ENCODE measurements at regions not wholly inside any gene's neighbourhood (a gene's known extent, or its start where the extent isn't known, plus 50 kb on each side); places are given as distances from the start of the nearest gene placed in this dataset.
"Not testable (repeated sequence)": the region's sequence is repeated elsewhere in the genome, so short reads cannot be mapped to it uniquely, and the experiment has no call there.

DNA sequence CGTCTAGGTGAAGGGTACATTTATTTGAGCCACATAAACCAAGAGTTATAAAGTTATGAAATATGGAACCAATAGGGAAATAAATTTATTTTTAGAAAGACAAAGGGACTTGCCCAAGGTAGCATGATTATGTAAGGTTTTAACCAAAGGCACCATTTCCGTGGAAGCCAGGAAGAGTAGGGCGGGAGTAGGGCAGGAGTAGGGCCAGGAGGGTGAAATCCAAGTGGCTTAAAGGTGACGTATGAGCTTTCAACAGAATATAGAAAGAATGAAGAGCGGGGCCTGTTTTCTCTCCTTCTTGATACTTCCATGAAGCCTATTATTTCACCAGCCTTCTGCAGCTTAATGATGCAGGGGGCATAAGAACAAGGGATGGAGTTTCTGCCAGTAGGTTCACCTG, 91.7 kb upstream of the PNPLA4 start:
- DNase-seq, result no peak

DNA sequence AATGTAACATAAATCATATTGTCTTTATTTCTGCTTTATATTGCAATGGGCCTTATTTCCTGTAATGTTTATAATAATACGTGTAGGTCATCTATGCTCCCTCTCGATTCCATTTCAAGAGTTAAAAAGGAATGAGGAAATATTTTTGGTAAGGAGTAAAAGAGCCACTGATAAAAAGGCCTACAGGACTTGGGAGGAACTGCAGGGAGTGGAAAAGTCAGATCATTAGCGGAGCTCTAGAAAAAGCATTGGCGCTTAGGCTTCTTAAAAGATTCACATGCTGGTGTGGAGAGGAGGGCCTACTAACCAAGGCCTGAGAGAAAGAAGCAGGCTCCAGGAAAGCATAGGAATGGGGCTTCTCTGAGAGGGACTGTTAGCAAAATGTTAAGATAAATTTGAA, 82.9 kb upstream of the PNPLA4 start:
- no peak for DNase-seq

DNA sequence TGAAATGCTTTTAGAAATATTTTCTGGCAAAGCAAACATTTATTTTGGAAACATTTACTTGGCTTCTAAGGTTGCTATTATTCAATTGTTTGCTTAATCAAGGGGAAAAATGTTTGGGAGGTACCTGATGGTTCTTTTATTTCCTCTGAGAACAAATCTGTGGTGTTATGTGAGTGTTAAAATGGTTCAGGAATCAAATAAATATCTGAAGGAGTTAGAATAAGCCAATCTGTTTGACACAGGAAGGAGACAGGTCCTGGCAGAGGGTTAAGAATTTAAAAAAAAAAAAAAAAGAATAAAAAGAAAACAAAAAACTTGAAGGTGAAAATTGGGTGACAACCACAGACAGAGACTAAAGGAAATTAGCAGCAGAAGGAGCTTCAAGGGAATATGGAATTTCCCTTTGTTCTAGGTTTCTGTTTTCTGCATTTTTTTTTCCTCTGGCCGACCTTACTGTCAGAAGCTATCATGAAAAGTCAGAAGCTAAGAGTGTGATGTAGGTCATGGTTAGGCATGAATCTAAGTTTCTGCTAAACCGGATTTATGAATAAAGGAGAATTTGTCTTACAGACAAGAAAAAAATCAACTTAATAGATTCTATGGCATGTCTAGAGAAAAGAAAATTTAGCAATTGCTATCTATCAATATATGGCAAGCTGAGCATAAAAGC, 78.6 kb upstream of the PNPLA4 start:
- no peak for DNase-seq

DNA sequence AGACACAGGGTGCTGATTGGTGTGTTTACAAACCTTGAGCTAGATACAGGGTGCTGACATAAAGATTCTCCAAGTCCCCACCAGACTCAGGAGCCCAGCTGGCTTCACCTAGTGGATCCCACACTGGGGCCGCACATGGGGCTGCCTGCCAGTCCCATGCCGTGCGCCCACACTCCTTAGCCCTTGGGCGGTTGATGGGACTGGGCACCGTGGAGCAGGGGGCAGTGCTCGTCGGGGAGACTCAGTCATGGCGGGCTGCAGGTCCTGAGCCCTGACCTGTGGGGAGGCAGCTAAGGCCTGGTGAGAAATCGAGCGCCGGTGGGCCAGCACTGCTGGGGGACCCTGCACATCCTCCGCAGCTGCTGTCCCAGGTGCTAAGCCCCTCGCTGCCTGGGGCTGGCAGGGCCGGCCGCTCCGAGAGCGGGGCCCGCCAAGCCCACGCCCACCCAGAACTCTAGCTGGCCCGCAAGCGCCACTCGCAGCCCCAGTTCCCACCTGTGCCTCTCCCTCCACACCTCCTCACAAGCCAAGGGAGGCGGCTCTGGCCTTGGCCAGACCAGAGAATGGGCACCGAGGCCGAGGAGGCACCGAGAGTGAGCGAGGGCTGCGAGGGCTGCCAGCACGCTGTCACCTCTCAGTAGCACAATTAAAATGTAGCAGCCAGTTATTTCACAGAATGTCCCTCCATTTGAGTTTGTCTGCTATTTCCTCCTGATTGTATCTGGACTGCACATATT, 76.1 kb upstream of the PNPLA4 start:
- DNase-seq, result no peak

GRCh38 chrX:7996851-7997250, 69.6 kb upstream of the PNPLA4 start:
- DNase-seq, result no peak

DNA sequence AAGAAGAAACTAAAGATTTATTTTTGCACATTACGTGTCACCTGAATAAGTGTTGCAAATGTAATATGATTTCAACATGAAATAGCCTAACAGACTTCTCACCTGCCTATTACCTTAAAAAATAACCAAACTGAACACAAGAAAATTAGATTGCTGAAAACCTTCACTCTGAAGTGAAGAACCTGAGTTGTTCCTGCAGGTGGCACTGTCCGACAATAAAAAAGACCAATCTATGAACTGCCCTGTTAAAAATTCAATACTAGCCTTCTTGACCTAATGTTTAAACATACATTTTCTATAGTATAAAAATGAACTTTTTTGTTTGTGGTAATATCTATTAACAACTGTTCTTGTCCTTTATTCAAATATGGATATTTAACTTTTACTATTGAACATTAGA, 69.2 kb upstream of the PNPLA4 start:
- DNase-seq, result peak; percentile 12

DNA sequence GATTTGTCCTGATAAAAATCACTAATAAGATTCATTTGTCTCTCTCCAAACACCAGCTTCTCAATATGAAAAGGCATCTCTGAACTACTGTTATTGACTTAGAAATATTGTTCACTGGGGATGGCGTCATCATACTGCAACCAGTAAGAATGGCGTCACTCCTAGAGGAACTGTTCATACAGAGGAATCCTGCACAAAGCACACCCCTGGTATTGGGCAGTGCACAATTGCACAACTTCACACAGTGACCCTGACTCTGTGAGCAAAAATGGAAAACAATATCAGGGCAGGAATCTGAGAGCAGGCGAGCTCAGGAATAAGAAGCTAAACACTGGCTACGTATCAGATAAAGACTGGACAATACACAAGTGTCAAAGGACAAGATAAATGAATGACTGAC, 66.7 kb upstream of the PNPLA4 start:
- no peak for DNase-seq

GRCh38 chrX:7988013-7988759, 61.0 kb upstream of the PNPLA4 start:
- not testable (repeated sequence) for DNase-seq

- no peak for DNase-seq
These were observed 60.2 kb upstream of the PNPLA4 start for GRCh38 chrX:7987160-7988012.

DNA sequence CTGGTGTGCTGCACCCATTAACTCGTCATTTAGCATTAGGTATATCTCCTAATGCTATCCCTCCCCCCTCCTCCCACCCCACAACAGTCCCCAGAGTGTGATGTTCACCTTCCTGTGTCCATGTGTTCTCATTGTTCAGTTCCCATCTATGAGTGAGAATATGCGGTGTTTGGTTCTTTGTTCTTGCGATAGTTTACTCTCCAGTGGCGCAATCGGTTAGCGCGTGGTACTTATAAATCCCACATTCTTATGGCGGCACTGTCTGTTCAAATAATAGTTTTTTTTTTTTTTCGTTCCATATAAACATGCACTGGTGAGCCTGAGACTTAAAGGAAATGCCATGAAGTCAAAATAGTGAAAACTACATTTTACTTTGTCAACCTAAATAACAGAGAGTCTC, 59.5 kb upstream of the PNPLA4 start:
- not testable (repeated sequence) for DNase-seq

- DNase-seq, result no peak
These were observed 58.4 kb upstream of the PNPLA4 start for GRCh38 chrX:7985568-7985967.

DNA sequence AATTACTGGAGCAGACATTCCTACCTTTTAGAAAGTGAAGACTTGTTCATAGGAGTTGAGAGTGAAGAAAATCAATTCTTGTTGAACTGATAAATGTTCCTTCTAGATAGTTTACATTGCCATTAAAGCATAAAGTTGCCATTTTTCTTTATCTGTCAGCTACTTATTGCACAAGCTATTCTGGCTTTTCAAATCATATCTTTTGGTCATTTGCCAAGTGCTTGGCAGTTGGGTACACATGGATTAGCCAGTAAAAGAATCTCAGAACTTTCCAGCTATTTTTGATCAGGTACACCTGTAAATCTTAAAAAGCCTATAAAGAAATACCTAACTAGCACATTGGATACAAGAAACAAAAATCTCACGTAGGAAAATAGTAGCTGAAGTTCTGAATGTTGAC, 56.4 kb upstream of the PNPLA4 start:
- no peak for DNase-seq

Measured in activated naive CD4-positive, alpha-beta T cell treated with anti-CD3 and anti-CD28 coated beads, Interleukin-2, amount 50 U/mL, for 16 hours (primary cell).